ENCODE measurements at regions not wholly inside any gene's neighbourhood (a gene's known extent, or its start where the extent isn't known, plus 50 kb on each side); places are given as distances from the start of the nearest gene placed in this dataset.

- Histone ChIP-seq H3K79me2 (ENCODE audit: insufficient read depth, low read length) (no peaks in the 10 kb centered on the region), H3K56ac (ENCODE audit: insufficient read length, low read depth, low read length) (no peak overlapping the region), H4K20me1 (ENCODE audit: control insufficient read depth, insufficient read depth, insufficient read length) (no peaks in the 10 kb centered on the region), H4K5ac (ENCODE audit: insufficient read length, low read depth, low read length) (no peak overlapping the region), H3K79me1 (ENCODE audit: insufficient read depth, low read depth, low read length, poor library complexity, severe bottlenecking) (no peaks in the 10 kb centered on the region), H3K23me2 (ENCODE audit: insufficient read length, low read depth, low read length, poor library complexity, severe bottlenecking) (no peaks in the 10 kb centered on the region), H3K4me2 (ENCODE audit: insufficient read depth, insufficient read length, low read length) (no peak overlapping the region), H3K14ac (ENCODE audit: insufficient read depth, low read length) (no peak overlapping the region), H3K18ac (ENCODE audit: insufficient read length, low read depth, low read length) (no peak overlapping the region), H2AK5ac (ENCODE audit: insufficient read length, low read length) (no peak overlapping the region), H2BK5ac (ENCODE audit: insufficient read length, low read length) (no peak overlapping the region), H2BK12ac (ENCODE audit: insufficient read length, low read depth, low read length) (no peak overlapping the region), H2BK120ac (ENCODE audit: low read depth, low read length, poor library complexity, severe bottlenecking) (no peak overlapping the region), H2BK20ac (ENCODE audit: low read depth, low read length, poor library complexity, severe bottlenecking) (no peak overlapping the region), H3K4ac (ENCODE audit: low read depth, low read length) (no peak overlapping the region), H4K91ac (ENCODE audit: insufficient read length, low read depth, low read length) (no peak overlapping the region), H2BK15ac (ENCODE audit: low read depth, low read length) (no peak overlapping the region), H3K9ac (ENCODE audit: extremely low read depth, insufficient read length, low read length) (no peak overlapping the region), H3T11ph (ENCODE audit: low read length) (no peak overlapping the region), H4K8ac (replicated peaks; ENCODE audit: insufficient read length, low read depth, low read length) (no peak overlapping the region), H3K27ac (ENCODE audit: insufficient read length, low read depth, low read length) (no peak overlapping the region), H3K4me1 (ENCODE audit: insufficient read depth, low read length) (no peaks in the 10 kb centered on the region; the same call in 1 of the 2 replicates), H3K9me3 (ENCODE audit: control insufficient read depth, low read depth, low read length) (no peaks in the 10 kb centered on the region), H2AFZ (ENCODE audit: low read length) (no peak overlapping the region), H3K23ac (ENCODE audit: insufficient read length, low read depth, low read length) (no peak overlapping the region), H3K27me3 (ENCODE audit: insufficient read depth, low read length) (peaks cover 2% of the 10 kb centered on the region; the same call in 1 of the 2 replicates)
- Mint-ChIP-seq H3K27ac (no peak overlapping the region), H3K36me3 (ENCODE audit: insufficient read depth in 1 of 3, low read depth in 3 of 3) (0 out of 7 replicates have a peak, but pooled peaks cover 0 to 3% (median 0%) of the 10 kb centered on the region in 3 experiments), H3K9me3 (peaks cover 0 to 4% of the 10 kb centered on the region in 2 experiments; a peak in 2 of 5 replicates), H3K4me1 (peaks cover 20% of the 10 kb centered on the region in 2 experiments), H3K27me3 (ENCODE audit: low read depth) (peaks cover 4% of the 10 kb centered on the region), H3K4me3 (no peak overlapping the region)
- no peak for DNase-seq
- WGBS (ENCODE audit: extremely low coverage, insufficient read length, low lambda C conversion rate) = no CpG with 5 or more reads among the region's 2 CpGs
- no peak for TF ChIP-seq CTCF (conservative IDR thresholded peaks at IDR 0.05)
Measured at GRCh38 chr19:28210886-28211285, 1002.1 kb downstream of the UQCRFS1 start.
